Parathyroid adenoma (tissue), 2 donors: ENCODE measurements at regions not wholly inside any gene's neighbourhood (a gene's known extent, or its start where the extent isn't known, plus 50 kb on each side); places are given as distances from the start of the nearest gene placed in this dataset.
"Not testable (repeated sequence)": the region's sequence is repeated elsewhere in the genome, so short reads cannot be mapped to it uniquely, and the experiment has no call there.

Experiments used
- H2AFZ ChIP-seq: fragments of 300-600 bp; sonication (generic); one replicate; pipeline ENCODE4 v1.7.0; 2017; ENCODE audit warnings: antibody characterized with exemption, mild to moderate bottlenecking
- H3K27ac ChIP-seq: fragments of 300-600 bp; sonication (generic); one replicate; pipeline ENCODE4 v1.7.0; 2017
- H3K27me3 ChIP-seq: fragments of 300-600 bp; sonication (generic); one replicate; pipeline ENCODE4 v1.7.0; 2017; ENCODE audit warnings: low read length; ENCODE audit not compliant: control insufficient read depth, insufficient read depth
- H3K36me3 ChIP-seq: fragments of 300-600 bp; sonication (generic); one replicate; pipeline ENCODE4 v1.7.0; 2017; ENCODE audit warnings: low read length; ENCODE audit not compliant: control insufficient read depth, insufficient read depth
- H3K4me1 ChIP-seq: fragments of 300-600 bp; sonication (generic); one replicate; pipeline ENCODE4 v1.7.0; 2017; ENCODE audit warnings: control low read depth
- H3K4me2 ChIP-seq: fragments of 300-600 bp; sonication (generic); one replicate; pipeline ENCODE4 v1.7.0; 2017; ENCODE audit warnings: low read length
- H3K4me3 ChIP-seq: fragments of 300-600 bp; sonication (generic); one replicate; pipeline ENCODE4 v1.7.0; 2017; ENCODE audit warnings: low read depth, low read length
- H3K79me2 ChIP-seq: fragments of 300-600 bp; sonication (generic); one replicate; pipeline ENCODE4 v1.7.0; 2017; ENCODE audit warnings: control low read depth
- H3K9ac ChIP-seq: fragments of 300-600 bp; sonication (generic); one replicate; pipeline ENCODE4 v1.7.0; 2017; ENCODE audit warnings: mild to moderate bottlenecking
- H3K9me3 ChIP-seq: fragments of 300-600 bp; sonication (generic); one replicate; pipeline ENCODE4 v1.7.0; 2017; ENCODE audit warnings: low read length; ENCODE audit not compliant: control insufficient read depth
- CTCF ChIP-seq: fragments of 300-600 bp; sonication (generic); IDR thresholded peaks from one replicate; pipeline ENCODE4 v1.7.0; 2017; ENCODE audit warnings: antibody characterized with exemption, mild to moderate bottlenecking
- donor health status: primary hyperparathyroidism.

- Histone ChIP-seq H3K27ac (no peak overlapping the region), H3K27me3 (no peaks in the 10 kb centered on the region), H3K4me1 (no peaks in the 10 kb centered on the region), H3K9ac (no peak overlapping the region), H3K79me2 (no peaks in the 10 kb centered on the region), H2AFZ (no peak overlapping the region), H3K4me2 (no peak overlapping the region), H3K9me3 (no peaks in the 10 kb centered on the region), H3K4me3 (no peak overlapping the region), H3K36me3 (no peaks in the 10 kb centered on the region)
- TF ChIP-seq CTCF, result no peak
Measured at GRCh38 chr14:105902131-105902898, 375.9 kb downstream of the TMEM121 start.

- H3K79me2 ChIP-seq, H2AFZ ChIP-seq, H3K4me3 ChIP-seq, H3K36me3 ChIP-seq, H3K27ac ChIP-seq, H3K9me3 ChIP-seq, H3K4me1 ChIP-seq, H3K27me3 ChIP-seq, H3K4me2 ChIP-seq, H3K9ac ChIP-seq: not testable (repeated sequence)
Measured at GRCh38 chr14:105902899-105903165, 376.4 kb downstream of the TMEM121 start.

GRCh38 chr14:105903971-105904370, 377.6 kb downstream of the TMEM121 start:
- Histone ChIP-seq H3K79me2 (no peaks in the 10 kb centered on the region), H3K36me3 (no peaks in the 10 kb centered on the region), H3K4me1 (no peaks in the 10 kb centered on the region), H2AFZ (no peak overlapping the region), H3K4me3 (no peak overlapping the region), H3K27me3 (no peaks in the 10 kb centered on the region), H3K4me2 (no peak overlapping the region), H3K27ac (no peak overlapping the region), H3K9me3 (no peaks in the 10 kb centered on the region), H3K9ac (no peak overlapping the region)
- TF ChIP-seq CTCF, result no peak

GRCh38 chr14:105904379-105904778, 378.0 kb downstream of the TMEM121 start:
- Histone ChIP-seq H2AFZ (no peak overlapping the region), H3K27ac (no peak overlapping the region), H3K79me2 (no peaks in the 10 kb centered on the region), H3K4me3 (no peak overlapping the region), H3K36me3 (no peaks in the 10 kb centered on the region), H3K4me2 (no peak overlapping the region), H3K9me3 (no peaks in the 10 kb centered on the region), H3K27me3 (no peaks in the 10 kb centered on the region), H3K9ac (no peak overlapping the region), H3K4me1 (no peaks in the 10 kb centered on the region)
- no peak for TF ChIP-seq CTCF

GRCh38 chr14:105905456-105905855, 379.1 kb downstream of the TMEM121 start:
- Histone ChIP-seq H2AFZ (no peak overlapping the region), H3K4me3 (no peak overlapping the region), H3K9me3 (no peaks in the 10 kb centered on the region), H3K4me2 (no peak overlapping the region), H3K79me2 (no peaks in the 10 kb centered on the region), H3K4me1 (no peaks in the 10 kb centered on the region), H3K27me3 (no peaks in the 10 kb centered on the region), H3K27ac (no peak overlapping the region), H3K9ac (no peak overlapping the region), H3K36me3 (no peaks in the 10 kb centered on the region)
- TF ChIP-seq CTCF, result no peak
